OCI-LY7 (cell line): ENCODE measurements at regions not wholly inside any gene's neighbourhood (a gene's known extent, or its start where the extent isn't known, plus 50 kb on each side); places are given as distances from the start of the nearest gene placed in this dataset.

ENCODE experiments used
- BruUV-seq: library from RNA; stranded (reverse); fragments of 400-500 nt; replicated peaks from 2 replicates; lab custom pipeline; 2021; lab: Mats Ljungman, UMichigan
- CTCF ChIA-PET: fragments of 300-600 bp; sonication (Branson Sonifier 250); formaldehyde crosslinking; loops from one replicate; lab custom pipeline; 2022; ENCODE audit warnings: antibody characterized with exemption; ENCODE audit not compliant: unreplicated experiment; lab: Charles Lee
- POLR2A ChIA-PET: fragments of 300-600 bp; sonication (Branson Sonifier 250); formaldehyde crosslinking; loops from one replicate; lab custom pipeline; 2022; ENCODE audit warnings: antibody characterized with exemption; lab: Charles Lee
- DNase-seq: peaks from one replicate; pipeline ENCODE4 v3.0.0-alpha.2; 2015; ENCODE audit warnings: low spot score
- H2AFZ ChIP-seq: fragments of 200-600 bp; sonication (generic), shearing (Covaris generic); 2 replicates; pipeline ENCODE4 v1.6.1; 2014; ENCODE audit warnings: mild to moderate bottlenecking, antibody characterized with exemption, low read length, moderate library complexity
- H3K27ac ChIP-seq: fragments of 200-600 bp; sonication (generic); 2 replicates; pipeline ENCODE4 v1.5.1; 2014; ENCODE audit warnings: mixed run types, low read depth, mild to moderate bottlenecking, moderate library complexity, low read length, inconsistent platforms; ENCODE audit not compliant: poor library complexity, severe bottlenecking
- H3K36me3 ChIP-seq: fragments of 200-600 bp; sonication (generic); 2 replicates; pipeline ENCODE4 v1.6.1; 2014; ENCODE audit warnings: mild to moderate bottlenecking, antibody characterized with exemption, low read length, moderate library complexity, mixed read lengths; ENCODE audit not compliant: insufficient read depth
- H3K4me1 ChIP-seq: fragments of 200-600 bp; sonication (generic); 2 replicates; pipeline ENCODE4 v1.5.1; 2014; ENCODE audit warnings: mild to moderate bottlenecking, low read length; ENCODE audit not compliant: insufficient read depth, poor library complexity, severe bottlenecking
- H3K4me2 ChIP-seq: fragments of 200-600 bp; sonication (generic); 2 replicates; pipeline ENCODE4 v1.6.1; 2014; ENCODE audit warnings: mild to moderate bottlenecking, low read length
- H3K4me3 ChIP-seq: fragments of 200-600 bp; sonication (generic); 2 replicates; pipeline ENCODE4 v1.5.1; 2014; ENCODE audit warnings: mild to moderate bottlenecking, low read depth, low read length; ENCODE audit not compliant: poor library complexity, severe bottlenecking
- H3K79me2 ChIP-seq: fragments of 200-600 bp; sonication (generic); 2 replicates; pipeline ENCODE4 v1.6.1; 2016; ENCODE audit warnings: low read depth, mild to moderate bottlenecking, low read length, moderate library complexity, mixed read lengths; ENCODE audit not compliant: insufficient read depth
- H3K9me2 ChIP-seq: fragments of 200-600 bp; sonication (generic); 2 replicates; pipeline ENCODE4 v1.6.1; 2016; ENCODE audit warnings: mild to moderate bottlenecking, low read length, mixed read lengths; ENCODE audit not compliant: insufficient read depth
- H3K9me3 ChIP-seq: fragments of 200-600 bp; sonication (generic); 2 replicates; pipeline ENCODE4 v1.6.1; 2014; ENCODE audit warnings: mild to moderate bottlenecking, mixed run types, low read length, mixed read lengths
- H4K20me1 ChIP-seq: fragments of 200-600 bp; sonication (generic); 2 replicates; pipeline ENCODE4 v1.6.1; 2014; ENCODE audit warnings: mild to moderate bottlenecking, antibody characterized with exemption, low read length, moderate library complexity, mixed read lengths; ENCODE audit not compliant: insufficient read depth
- EZH2phosphoT487 ChIP-seq: fragments of 200-600 bp; sonication (generic); IDR thresholded peaks from 2 replicates; pipeline ENCODE4 v1.6.1; 2018; ENCODE audit warnings: low read depth, borderline replicate concordance, mild to moderate bottlenecking, mixed run types, antibody characterized with exemption, low read length, moderate library complexity, mixed read lengths
- intact Hi-C: fragments of 100-400 bp; cut with micrococcal nuclease; formaldehyde crosslinking; loops from one replicate; pipeline ENCODE4 v1.10.0; 2022; ENCODE audit not compliant: unreplicated experiment
- TF ChIP-seq, protein P1 (sequence below): fragments of 200-600 bp; sonication (generic); conservative IDR thresholded peaks from 2 replicates; pipeline ENCODE4 v1.5.1; 2014; ENCODE audit warnings: mild to moderate bottlenecking, antibody characterized with exemption, low read length, moderate library complexity, mixed read lengths

GRCh38 chr3:30542897-30543296 is 63.5 kb upstream of the TGFBR2 start:
- intact Hi-C loops = no loop called here
- POLR2A ChIA-PET = interaction anchor here (0.6 to 1.0 kb wide), 3 partner anchors 11 to 1717 kb away, joined by 3 to 5 read pairs (median 3); no protein-coding TSS in a partner anchor

DNA sequence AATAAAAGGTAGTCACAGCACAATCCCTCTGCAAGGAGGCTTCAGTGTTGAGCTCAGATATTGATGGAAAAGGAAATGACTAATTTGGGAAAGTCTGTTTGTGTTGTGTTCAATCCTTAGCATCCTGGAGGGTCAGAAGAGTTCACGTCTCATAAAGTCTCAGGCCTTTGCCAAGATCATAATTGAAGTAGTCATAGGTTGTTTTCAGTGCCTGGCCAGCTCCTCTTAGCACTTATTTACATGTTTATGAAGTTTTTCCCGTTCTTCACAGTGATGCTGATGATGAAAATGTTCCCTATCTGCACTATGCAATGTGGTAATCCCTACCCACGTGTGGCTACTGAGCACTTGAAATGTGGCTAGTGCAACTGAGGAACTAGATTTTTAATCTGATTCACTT is 61.6 kb upstream of the TGFBR2 start:
- H3K4me2 ChIP-seq = no peak overlapping the region
- POLR2A ChIA-PET = interaction anchor here (0.8 to 0.9 kb wide), 2 partner anchors 16 to 49 kb away, joined by 3 read pairs; no protein-coding TSS in a partner anchor
- no TSS peak for BruUV-seq
- intact Hi-C loops = no loop called here
- H2AFZ ChIP-seq = no peak overlapping the region
- DNase-seq = no peak
- no peaks in the 10 kb centered on the region for H4K20me1 ChIP-seq
- no peaks in the 10 kb centered on the region for H3K9me2 ChIP-seq
- no peaks in the 10 kb centered on the region for H3K79me2 ChIP-seq
- no peak overlapping the region for H3K4me3 ChIP-seq
- no peaks in the 10 kb centered on the region for H3K36me3 ChIP-seq
- CTCF ChIA-PET = interaction anchor here (0.6 kb wide), 1 partner anchor 151 kb away, joined by 3 read pairs; no protein-coding TSS in a partner anchor
- no peak overlapping the region for H3K27ac ChIP-seq
- TF ChIP-seq, protein P1, sequence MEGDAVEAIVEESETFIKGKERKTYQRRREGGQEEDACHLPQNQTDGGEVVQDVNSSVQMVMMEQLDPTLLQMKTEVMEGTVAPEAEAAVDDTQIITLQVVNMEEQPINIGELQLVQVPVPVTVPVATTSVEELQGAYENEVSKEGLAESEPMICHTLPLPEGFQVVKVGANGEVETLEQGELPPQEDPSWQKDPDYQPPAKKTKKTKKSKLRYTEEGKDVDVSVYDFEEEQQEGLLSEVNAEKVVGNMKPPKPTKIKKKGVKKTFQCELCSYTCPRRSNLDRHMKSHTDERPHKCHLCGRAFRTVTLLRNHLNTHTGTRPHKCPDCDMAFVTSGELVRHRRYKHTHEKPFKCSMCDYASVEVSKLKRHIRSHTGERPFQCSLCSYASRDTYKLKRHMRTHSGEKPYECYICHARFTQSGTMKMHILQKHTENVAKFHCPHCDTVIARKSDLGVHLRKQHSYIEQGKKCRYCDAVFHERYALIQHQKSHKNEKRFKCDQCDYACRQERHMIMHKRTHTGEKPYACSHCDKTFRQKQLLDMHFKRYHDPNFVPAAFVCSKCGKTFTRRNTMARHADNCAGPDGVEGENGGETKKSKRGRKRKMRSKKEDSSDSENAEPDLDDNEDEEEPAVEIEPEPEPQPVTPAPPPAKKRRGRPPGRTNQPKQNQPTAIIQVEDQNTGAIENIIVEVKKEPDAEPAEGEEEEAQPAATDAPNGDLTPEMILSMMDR = no peak
- TF ChIP-seq EZH2phosphoT487 = no peak
- no peaks in the 10 kb centered on the region for H3K4me1 ChIP-seq
- H3K9me3 ChIP-seq = no peaks in the 10 kb centered on the region

More at GRCh38 chr3:30542897-30543296, 63.5 kb upstream of the TGFBR2 start:
- Histone ChIP-seq H3K9me3 (no peaks in the 10 kb centered on the region), H3K79me2 (no peaks in the 10 kb centered on the region), H3K27ac (no peak overlapping the region), H2AFZ (no peak overlapping the region), H3K9me2 (no peaks in the 10 kb centered on the region), H3K36me3 (no peaks in the 10 kb centered on the region), H3K4me1 (no peaks in the 10 kb centered on the region), H4K20me1 (no peaks in the 10 kb centered on the region), H3K4me2 (no peak overlapping the region), H3K4me3 (no peak overlapping the region)
- no peak for DNase-seq
- BruUV-seq = no TSS peak
- TF ChIP-seq, protein P1 = no peak
- TF ChIP-seq EZH2phosphoT487 = no peak
- CTCF ChIA-PET = no interaction called here

- H4K20me1 ChIP-seq = no peaks in the 10 kb centered on the region
- ChIA-PET CTCF (no interaction called here), POLR2A (interaction anchor here (0.6 to 0.7 kb wide), 3 partner anchors 137 to 1103 kb away, joined by 3 to 5 read pairs (median 3); no protein-coding TSS in a partner anchor)
- TF ChIP-seq EZH2phosphoT487 = no peak
- TF ChIP-seq, protein P1 = no peak
- intact Hi-C loops = no loop called here
- no TSS peak for BruUV-seq
- peaks cover 11% of the 10 kb centered on the region for H3K4me1 ChIP-seq
- H3K27ac ChIP-seq = no peak overlapping the region
- H3K79me2 ChIP-seq = no peaks in the 10 kb centered on the region
- H3K4me2 ChIP-seq = no peak overlapping the region
- H3K36me3 ChIP-seq = no peaks in the 10 kb centered on the region
- H2AFZ ChIP-seq = no peak overlapping the region
- DNase-seq = no peak
- no peak overlapping the region for H3K4me3 ChIP-seq
- no peaks in the 10 kb centered on the region for H3K9me3 ChIP-seq
- no peaks in the 10 kb centered on the region for H3K9me2 ChIP-seq
Measured at GRCh38 chr3:30546934-30547333, 59.5 kb upstream of the TGFBR2 start.
